ENCODE measurements at regions not wholly inside any gene's neighbourhood (a gene's known extent, or its start where the extent isn't known, plus 50 kb on each side); places are given as distances from the start of the nearest gene placed in this dataset.

- no peak for TF ChIP-seq BCL3 (IDR thresholded peaks at IDR 0.05; ENCODE audit: borderline replicate concordance, insufficient read depth, low read depth, low read length, poor library complexity, severe bottlenecking)
These were observed 115.6 kb upstream of the METAP2 start (continued) for GRCh38 chr12:95358111-95359083.

GRCh38 chr12:95365912-95366311 is 108.0 kb upstream of the METAP2 start:
- DNase-seq (ENCODE audit: low read depth, low spot score) = no peak
- WGBS (ENCODE audit: insufficient coverage, insufficient replicate concordance, low lambda C conversion rate, missing lambda C conversion rate) = 0% methylated on average over 2 of the region's 2 CpGs
- BruUV-seq (replicated peaks) = no TSS peak
- ATAC-seq = no peak
- H3K4me1 ChIP-seq (ENCODE audit: control insufficient read depth, insufficient read depth, low read length) = no peaks in the 10 kb centered on the region
- H3K9me3 ChIP-seq (replicated peaks; ENCODE audit: control insufficient read depth, insufficient read depth, low read length) = no peaks in the 10 kb centered on the region
- no peaks in the 10 kb centered on the region for H3K36me3 ChIP-seq (ENCODE audit: control insufficient read depth in 2 of 2, insufficient read depth in 2 of 2, low read length in 1 of 2)
- H3K79me2 ChIP-seq (ENCODE audit: control insufficient read depth, insufficient read depth, low read length) = no peaks in the 10 kb centered on the region
- H3K27me3 ChIP-seq (replicated peaks in 1 of 2; ENCODE audit: control insufficient read depth in 2 of 2, insufficient read depth in 2 of 2, low read length in 1 of 2) = no peaks in the 10 kb centered on the region
- ChIA-PET SMC1A (ENCODE audit: uncharacterized antibody, unreplicated experiment) (no interaction called here), POLR2A (no interaction called here), CTCF (no interaction called here), RAD21 (ENCODE audit: unreplicated experiment) (no interaction called here)
- H3K4me2 ChIP-seq (ENCODE audit: control insufficient read depth, insufficient read depth) = no peak overlapping the region
- H4K20me1 ChIP-seq (ENCODE audit: control insufficient read depth, insufficient read depth) = no peaks in the 10 kb centered on the region
- peak; percentile 41 for FAIRE-seq
- no peak overlapping the region for H3K27ac ChIP-seq (ENCODE audit: control insufficient read depth, insufficient read depth)
- no peak overlapping the region for H3K9ac ChIP-seq (ENCODE audit: control insufficient read depth, insufficient read depth, low read length)
- intact Hi-C loops (cut with micrococcal nuclease; ENCODE audit: unreplicated experiment) = no loop called here
- no peak overlapping the region for H2AFZ ChIP-seq (ENCODE audit: control insufficient read depth, low read depth, low read length)
- H3K4me3 ChIP-seq = no peak overlapping the region
- in situ Hi-C loops (cut with MboI) = no loop called here
- TF ChIP-seq FOS (IDR thresholded peaks at IDR 0.05; ENCODE audit: borderline replicate concordance, extremely low read depth, insufficient read length) = no peak
- no peak for TF ChIP-seq CBX3 (IDR thresholded peaks at IDR 0.05; ENCODE audit: borderline replicate concordance, low read depth)
- no peak for TF ChIP-seq E2F4 (IDR thresholded peaks at IDR 0.05; ENCODE audit: low read depth, low read length)
- no peak for TF ChIP-seq NFIC (IDR thresholded peaks at IDR 0.05; ENCODE audit: low read depth, low read length)
- TF ChIP-seq PKNOX1 (IDR thresholded peaks at IDR 0.05) = no peak
- TF ChIP-seq MXI1 (IDR thresholded peaks at IDR 0.05; ENCODE audit: low read depth, low read length) = no peak
- TF ChIP-seq PAX8 (IDR thresholded peaks at IDR 0.05) = no peak
- TF ChIP-seq ESRRA (IDR thresholded peaks at IDR 0.05; ENCODE audit: low read length) = no peak
- no peak for TF ChIP-seq DPF2 (IDR thresholded peaks at IDR 0.05)
- TF ChIP-seq HDGF (IDR thresholded peaks at IDR 0.05) = no peak
- no peak for TF ChIP-seq MEF2B (IDR thresholded peaks at IDR 0.05; ENCODE audit: partially characterized antibody, poor library complexity, severe bottlenecking)
- TF ChIP-seq ATF3 (IDR thresholded peaks at IDR 0.05; ENCODE audit: borderline replicate concordance, extremely low read depth, low read depth, low read length) = no peak
- TF ChIP-seq ZNF217 (IDR thresholded peaks at IDR 0.05) = no peak
- TF ChIP-seq NR2C1 (IDR thresholded peaks at IDR 0.05) = no peak
- TF ChIP-seq SPI1 (IDR thresholded peaks at IDR 0.05; ENCODE audit: borderline replicate concordance, insufficient read depth, low read depth, low read length) = no peak
- TF ChIP-seq ZNF622 (IDR thresholded peaks at IDR 0.05) = no peak
- no peak for TF ChIP-seq SP1 (IDR thresholded peaks at IDR 0.05; ENCODE audit: low read depth, low read length)
- no peak for TF ChIP-seq SMC3 (IDR thresholded peaks at IDR 0.05; ENCODE audit: borderline replicate concordance, low read length)
- TF ChIP-seq KAT2A (conservative IDR thresholded peaks at IDR 0.05; ENCODE audit: control insufficient read depth, low read depth, low read length) = no peak

All from GM12878 (cell line).